ENCODE measurements at regions not wholly inside any gene's neighbourhood (a gene's known extent, or its start where the extent isn't known, plus 50 kb on each side); places are given as distances from the start of the nearest gene placed in this dataset.

- no TSS peak for BruUV-seq (replicated peaks)
- no peak for TF ChIP-seq CTCF (conservative IDR thresholded peaks at IDR 0.05; ENCODE audit: low read depth, low read length)
- no peak for TF ChIP-seq EZH2 (IDR thresholded peaks at IDR 0.05; ENCODE audit: borderline replicate concordance, low read depth, low read length, poor library complexity, severe bottlenecking)
- Histone ChIP-seq H3K4me1 (ENCODE audit: insufficient read depth, low read length, poor library complexity, severe bottlenecking) (no peaks in the 10 kb centered on the region), H3K9me3 (ENCODE audit: low read depth, low read length, poor library complexity, severe bottlenecking) (no peaks in the 10 kb centered on the region), H3K4me3 (ENCODE audit: low read depth, low read length, poor library complexity, severe bottlenecking) (no peak overlapping the region), H3K36me3 (ENCODE audit: insufficient read depth, low read length, poor library complexity, severe bottlenecking) (no peaks in the 10 kb centered on the region), H3K27me3 (replicated peaks; ENCODE audit: insufficient read depth, low read depth, low read length, poor library complexity) (no peaks in the 10 kb centered on the region), H3K27ac (ENCODE audit: low read depth, low read length, poor library complexity, severe bottlenecking) (no peak overlapping the region)
- DNase-seq (ENCODE audit: low spot score), result no peak
- POLR2A ChIA-PET (ENCODE audit: low non-redundant PET), result no interaction called here
- CTCF ChIA-PET, result interaction anchor here (0.5 kb wide), 1 partner anchor 1499 kb away, joined by 5 read pairs; no protein-coding TSS in a partner anchor
- intact Hi-C loops (cut with micrococcal nuclease; ENCODE audit: unreplicated experiment), result no loop called here
Observed at GRCh38 chr6:81572020-81572419, 180.5 kb downstream of the TENT5A start.

GRCh38 chr6:81570681-81571080, 181.8 kb downstream of the TENT5A start:
- no peaks in the 10 kb centered on the region for H3K27me3 ChIP-seq (replicated peaks; ENCODE audit: insufficient read depth, low read depth, low read length, poor library complexity)
- no TSS peak for BruUV-seq (replicated peaks)
- no peak for DNase-seq (ENCODE audit: low spot score)
- no peaks in the 10 kb centered on the region for H3K36me3 ChIP-seq (ENCODE audit: insufficient read depth, low read length, poor library complexity, severe bottlenecking)
- ChIA-PET CTCF (no interaction called here), POLR2A (ENCODE audit: low non-redundant PET) (no interaction called here)
- no peak for TF ChIP-seq CTCF (conservative IDR thresholded peaks at IDR 0.05; ENCODE audit: low read depth, low read length)
- no peak for TF ChIP-seq EZH2 (IDR thresholded peaks at IDR 0.05; ENCODE audit: borderline replicate concordance, low read depth, low read length, poor library complexity, severe bottlenecking)
- no peaks in the 10 kb centered on the region for H3K9me3 ChIP-seq (ENCODE audit: low read depth, low read length, poor library complexity, severe bottlenecking)
- intact Hi-C loops (cut with micrococcal nuclease; ENCODE audit: unreplicated experiment), result no loop called here
- no peaks in the 10 kb centered on the region for H3K4me1 ChIP-seq (ENCODE audit: insufficient read depth, low read length, poor library complexity, severe bottlenecking)
- no peak overlapping the region for H3K27ac ChIP-seq (ENCODE audit: low read depth, low read length, poor library complexity, severe bottlenecking)
- no peak overlapping the region for H3K4me3 ChIP-seq (ENCODE audit: low read depth, low read length, poor library complexity, severe bottlenecking)

GRCh38 chr6:81568973-81569372, 183.5 kb downstream of the TENT5A start:
- Histone ChIP-seq H3K36me3 (ENCODE audit: insufficient read depth, low read length, poor library complexity, severe bottlenecking) (no peaks in the 10 kb centered on the region), H3K27me3 (replicated peaks; ENCODE audit: insufficient read depth, low read depth, low read length, poor library complexity) (no peaks in the 10 kb centered on the region), H3K27ac (ENCODE audit: low read depth, low read length, poor library complexity, severe bottlenecking) (no peak overlapping the region), H3K4me3 (ENCODE audit: low read depth, low read length, poor library complexity, severe bottlenecking) (no peak overlapping the region), H3K9me3 (ENCODE audit: low read depth, low read length, poor library complexity, severe bottlenecking) (no peaks in the 10 kb centered on the region), H3K4me1 (ENCODE audit: insufficient read depth, low read length, poor library complexity, severe bottlenecking) (no peaks in the 10 kb centered on the region)
- no TSS peak for BruUV-seq (replicated peaks)
- no peak for DNase-seq (ENCODE audit: low spot score)
- ChIA-PET CTCF (no interaction called here), POLR2A (ENCODE audit: low non-redundant PET) (no interaction called here)
- TF ChIP-seq EZH2 (IDR thresholded peaks at IDR 0.05; ENCODE audit: borderline replicate concordance, low read depth, low read length, poor library complexity, severe bottlenecking), result no peak
- intact Hi-C loops (cut with micrococcal nuclease; ENCODE audit: unreplicated experiment), result no loop called here

- H3K4me3 ChIP-seq (ENCODE audit: low read depth, low read length, poor library complexity, severe bottlenecking), result no peak overlapping the region
- CTCF ChIA-PET, result no interaction called here
- no TSS peak for BruUV-seq (replicated peaks)
Observed at GRCh38 chr6:81565071-81565470, 187.4 kb downstream of the TENT5A start.

More at GRCh38 chr6:81565071-81565470, 187.4 kb downstream of the TENT5A start:
- DNase-seq (ENCODE audit: low spot score), result no peak
- Histone ChIP-seq H3K4me1 (ENCODE audit: insufficient read depth, low read length, poor library complexity, severe bottlenecking) (no peaks in the 10 kb centered on the region), H3K27ac (ENCODE audit: low read depth, low read length, poor library complexity, severe bottlenecking) (no peak overlapping the region), H3K36me3 (ENCODE audit: insufficient read depth, low read length, poor library complexity, severe bottlenecking) (no peaks in the 10 kb centered on the region), H3K9me3 (ENCODE audit: low read depth, low read length, poor library complexity, severe bottlenecking) (no peaks in the 10 kb centered on the region), H3K27me3 (replicated peaks; ENCODE audit: insufficient read depth, low read depth, low read length, poor library complexity) (no peaks in the 10 kb centered on the region)
- TF ChIP-seq CTCF (conservative IDR thresholded peaks at IDR 0.05; ENCODE audit: low read depth, low read length), result no peak
- POLR2A ChIA-PET (ENCODE audit: low non-redundant PET), result no interaction called here
- intact Hi-C loops (cut with micrococcal nuclease; ENCODE audit: unreplicated experiment), result no loop called here
